GM18505 (cell line): ENCODE measurements at regions not wholly inside any gene's neighbourhood (a gene's known extent, or its start where the extent isn't known, plus 50 kb on each side); places are given as distances from the start of the nearest gene placed in this dataset.

Experiments used
- ATAC-seq: cut with Tn5 transposase; IDR thresholded peaks from one replicate; pipeline ENCODE4 v1.9.1; 2021; ENCODE audit not compliant: unreplicated experiment
- POLR2A ChIP-seq: IDR thresholded peaks from 4 replicates; pipeline ENCODE4 v1.6.1; 2011; ENCODE audit warnings: borderline replicate concordance; ENCODE audit not compliant: insufficient read depth, insufficient read length; ENCODE audit errors: extremely low read depth

GRCh38 chr11:122309262-122309925, 193.4 kb upstream of the BLID start:
- no peak for ATAC-seq
- TF ChIP-seq POLR2A = no peak

GRCh38 chr11:122308226-122308625, 192.2 kb upstream of the BLID start:
- ATAC-seq = no peak
- TF ChIP-seq POLR2A = no peak

GRCh38 chr11:122307476-122308035, 191.5 kb upstream of the BLID start:
- no peak for TF ChIP-seq POLR2A
- no peak for ATAC-seq

- ATAC-seq = no peak
- no peak for TF ChIP-seq POLR2A
Observed at GRCh38 chr11:122306831-122307391, 190.9 kb upstream of the BLID start.

- TF ChIP-seq POLR2A = no peak
- no peak for ATAC-seq
Observed at GRCh38 chr11:122305426-122306320, 189.7 kb upstream of the BLID start.

GRCh38 chr11:122304973-122305372, 189.0 kb upstream of the BLID start:
- no peak for ATAC-seq
- TF ChIP-seq POLR2A = no peak

- ATAC-seq = no peak
- no peak for TF ChIP-seq POLR2A
Observed at GRCh38 chr11:122304306-122304705, 188.3 kb upstream of the BLID start.

GRCh38 chr11:122294041-122294440, 178.0 kb upstream of the BLID start:
- ATAC-seq = no peak

GRCh38 chr11:122293296-122294023, 177.4 kb upstream of the BLID start:
- TF ChIP-seq POLR2A = no peak
- ATAC-seq = no peak

More at GRCh38 chr11:122294041-122294440, 178.0 kb upstream of the BLID start:
- TF ChIP-seq POLR2A = no peak

- TF ChIP-seq POLR2A = no peak
- no peak for ATAC-seq
Observed at GRCh38 chr11:122287401-122287800, 171.4 kb upstream of the BLID start.

GRCh38 chr11:122285070-122285988, 169.3 kb upstream of the BLID start:
- no peak for TF ChIP-seq POLR2A
- no peak for ATAC-seq

GRCh38 chr11:122280870-122281269, 164.9 kb upstream of the BLID start:
- TF ChIP-seq POLR2A = no peak
- no peak for ATAC-seq
